Endodermal cell (in vitro differentiated cells): ENCODE measurements at regions not wholly inside any gene's neighbourhood (a gene's known extent, or its start where the extent isn't known, plus 50 kb on each side); places are given as distances from the start of the nearest gene placed in this dataset.
A peak's percentile ranks its signal among the peaks of the same experiment; 100 is the strongest.
"Not testable (repeated sequence)": the region's sequence is repeated elsewhere in the genome, so short reads cannot be mapped to it uniquely, and the experiment has no call there.

Experiments
- DNase-seq: peaks from one replicate; pipeline ENCODE4 v3.0.0-alpha.2; 2017
- H3K27ac ChIP-seq: 2 replicates; pipeline ENCODE4 v1.5.1; 2013; ENCODE audit warnings: mild to moderate bottlenecking, low read depth, low read length, moderate library complexity
- H3K27me3 ChIP-seq: 2 replicates; pipeline ENCODE4 v1.6.1; 2013; ENCODE audit warnings: mild to moderate bottlenecking, low read length, moderate library complexity; ENCODE audit not compliant: insufficient read depth, control insufficient read depth, poor library complexity, severe bottlenecking
- H3K36me3 ChIP-seq: 2 replicates; pipeline ENCODE4 v1.7.0; 2013; ENCODE audit warnings: mild to moderate bottlenecking, low read length, moderate library complexity; ENCODE audit not compliant: control insufficient read depth, insufficient read depth
- H3K4me1 ChIP-seq: one replicate; pipeline ENCODE4 v1.7.0; 2013; ENCODE audit warnings: low read length; ENCODE audit not compliant: control insufficient read depth, insufficient read depth
- H3K4me3 ChIP-seq: 2 replicates; pipeline ENCODE4 v1.5.1; 2013; ENCODE audit warnings: mild to moderate bottlenecking, low read length, moderate library complexity
- H3K9ac ChIP-seq: 2 replicates; pipeline ENCODE4 v1.6.1; 2013; ENCODE audit warnings: mild to moderate bottlenecking, low read length, moderate library complexity; ENCODE audit not compliant: poor library complexity, severe bottlenecking; ENCODE audit errors: extremely low read depth
- H3K9me3 ChIP-seq: 2 replicates; pipeline ENCODE4 v1.6.1; 2013; ENCODE audit warnings: mild to moderate bottlenecking, low read length, moderate library complexity; ENCODE audit not compliant: control insufficient read depth
- H3K27ac Mint-ChIP-seq: 2 replicates; pipeline ENCODE4 v1.8.0; 2020; ENCODE audit warnings: mixed read lengths
- H3K27me3 Mint-ChIP-seq: 2 replicates; pipeline ENCODE4 v1.8.0; 2021; ENCODE audit warnings: mild to moderate bottlenecking, mixed read lengths; ENCODE audit not compliant: insufficient read depth
- H3K36me3 Mint-ChIP-seq: 2 replicates; pipeline ENCODE4 v1.8.0; 2020; ENCODE audit warnings: low read depth, mixed read lengths
- H3K4me1 Mint-ChIP-seq: 2 replicates; pipeline ENCODE4 v1.8.0; 2020; ENCODE audit warnings: mixed read lengths
- H3K4me3 Mint-ChIP-seq: 2 replicates; pipeline ENCODE4 v1.8.0; 2020; ENCODE audit warnings: mild to moderate bottlenecking, moderate library complexity, mixed read lengths
- H3K9me3 Mint-ChIP-seq: 2 replicates; pipeline ENCODE4 v1.8.0; 2020; ENCODE audit warnings: mild to moderate bottlenecking, mixed read lengths
- WGBS, 2 experiments: methylation state at CpG; one replicate each; pipeline versions ENCODE4 v1.1.5 to v1.1.7; 2013; ENCODE audit warnings: missing lambda C conversion rate in 2 of 2, mixed read lengths in 1 of 2; ENCODE audit not compliant: insufficient coverage in 1 of 2, insufficient read length in 1 of 2; 5-methylcytosine and 5-hydroxymethylcytosine counted together
- TF ChIP-seq, protein P1 (sequence below): fragments of 200-600 bp; sonication (generic); conservative IDR thresholded peaks from 2 replicates; pipeline ENCODE4 v1.5.0; 2021; ENCODE audit warnings: antibody characterized with exemption, mild to moderate bottlenecking

DNA sequence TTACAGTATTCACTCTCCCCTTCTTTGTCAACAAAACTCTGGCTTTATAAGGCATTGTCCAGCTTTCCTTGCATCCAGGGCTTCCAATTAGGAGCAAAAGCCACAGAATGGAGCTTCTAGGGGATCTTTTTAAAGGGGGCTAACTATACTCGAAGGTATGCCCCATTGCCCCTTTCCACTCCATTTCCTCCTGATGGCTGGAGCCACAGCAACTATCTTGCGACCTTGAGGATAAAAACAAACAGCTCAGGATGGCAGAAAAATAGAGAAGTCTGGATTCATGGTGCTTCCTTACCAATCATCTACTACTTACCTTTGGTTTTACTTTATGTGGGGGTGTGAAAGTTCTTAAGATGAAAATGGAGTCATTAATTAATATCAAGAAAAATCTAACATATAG lies 206.3 kb upstream of the PODXL start:
- 91% methylated on average over 2 of the region's 2 CpGs; no CpG with 5 or more reads in 1 of the 2 experiments for WGBS, 2 experiments
- no peak overlapping the region for H3K27ac Mint-ChIP-seq
- Histone ChIP-seq H3K9ac (no peak overlapping the region), H3K36me3 (no peaks in the 10 kb centered on the region), H3K4me3 (no peak overlapping the region), H3K4me1 (no peaks in the 10 kb centered on the region), H3K27ac (no peak overlapping the region), H3K27me3 (peaks cover 7% of the 10 kb centered on the region), H3K9me3 (no peaks in the 10 kb centered on the region)
- TF ChIP-seq, protein P1, sequence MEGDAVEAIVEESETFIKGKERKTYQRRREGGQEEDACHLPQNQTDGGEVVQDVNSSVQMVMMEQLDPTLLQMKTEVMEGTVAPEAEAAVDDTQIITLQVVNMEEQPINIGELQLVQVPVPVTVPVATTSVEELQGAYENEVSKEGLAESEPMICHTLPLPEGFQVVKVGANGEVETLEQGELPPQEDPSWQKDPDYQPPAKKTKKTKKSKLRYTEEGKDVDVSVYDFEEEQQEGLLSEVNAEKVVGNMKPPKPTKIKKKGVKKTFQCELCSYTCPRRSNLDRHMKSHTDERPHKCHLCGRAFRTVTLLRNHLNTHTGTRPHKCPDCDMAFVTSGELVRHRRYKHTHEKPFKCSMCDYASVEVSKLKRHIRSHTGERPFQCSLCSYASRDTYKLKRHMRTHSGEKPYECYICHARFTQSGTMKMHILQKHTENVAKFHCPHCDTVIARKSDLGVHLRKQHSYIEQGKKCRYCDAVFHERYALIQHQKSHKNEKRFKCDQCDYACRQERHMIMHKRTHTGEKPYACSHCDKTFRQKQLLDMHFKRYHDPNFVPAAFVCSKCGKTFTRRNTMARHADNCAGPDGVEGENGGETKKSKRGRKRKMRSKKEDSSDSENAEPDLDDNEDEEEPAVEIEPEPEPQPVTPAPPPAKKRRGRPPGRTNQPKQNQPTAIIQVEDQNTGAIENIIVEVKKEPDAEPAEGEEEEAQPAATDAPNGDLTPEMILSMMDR, result no peak
- peaks cover 2% of the 10 kb centered on the region for H3K9me3 Mint-ChIP-seq
- H3K36me3 Mint-ChIP-seq, result no peaks in the 10 kb centered on the region
- no peak for DNase-seq
- no peak overlapping the region for H3K4me3 Mint-ChIP-seq
- H3K4me1 Mint-ChIP-seq, result no peaks in the 10 kb centered on the region
- H3K27me3 Mint-ChIP-seq, result peaks cover 6% of the 10 kb centered on the region

DNA sequence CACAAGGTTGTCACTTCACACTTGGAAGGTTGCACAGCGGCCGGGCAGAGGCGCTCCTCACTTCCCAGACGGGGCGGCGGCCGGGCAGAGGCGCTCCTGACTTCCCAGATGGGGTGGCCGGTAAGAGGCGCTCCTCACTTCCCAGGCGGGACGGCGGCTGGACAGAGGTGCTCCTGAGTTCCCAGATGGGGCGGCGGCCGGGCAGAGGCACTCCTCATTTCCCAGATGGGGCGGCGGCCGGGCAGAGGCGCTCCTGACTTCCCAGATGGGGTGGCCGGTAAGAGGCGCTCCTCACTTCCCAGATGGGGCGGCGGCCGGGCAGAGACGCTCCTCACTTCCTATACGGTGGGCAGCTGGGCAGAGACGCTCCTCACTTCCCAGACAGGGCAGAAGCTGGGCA lies 199.4 kb upstream of the PODXL start:
- not testable (repeated sequence) for H3K4me3 Mint-ChIP-seq, H3K9ac ChIP-seq, DNase-seq, H3K27me3 ChIP-seq, H3K36me3 ChIP-seq, H3K4me1 ChIP-seq, H3K27ac Mint-ChIP-seq, H3K27ac ChIP-seq, H3K4me1 Mint-ChIP-seq, H3K27me3 Mint-ChIP-seq, H3K4me3 ChIP-seq, H3K36me3 Mint-ChIP-seq, H3K9me3 ChIP-seq
- WGBS, 2 experiments, result 95 to 96% methylated on average over 13 to 28 of the region's 28 CpGs
- peaks cover 13% of the 10 kb centered on the region for H3K9me3 Mint-ChIP-seq

DNA sequence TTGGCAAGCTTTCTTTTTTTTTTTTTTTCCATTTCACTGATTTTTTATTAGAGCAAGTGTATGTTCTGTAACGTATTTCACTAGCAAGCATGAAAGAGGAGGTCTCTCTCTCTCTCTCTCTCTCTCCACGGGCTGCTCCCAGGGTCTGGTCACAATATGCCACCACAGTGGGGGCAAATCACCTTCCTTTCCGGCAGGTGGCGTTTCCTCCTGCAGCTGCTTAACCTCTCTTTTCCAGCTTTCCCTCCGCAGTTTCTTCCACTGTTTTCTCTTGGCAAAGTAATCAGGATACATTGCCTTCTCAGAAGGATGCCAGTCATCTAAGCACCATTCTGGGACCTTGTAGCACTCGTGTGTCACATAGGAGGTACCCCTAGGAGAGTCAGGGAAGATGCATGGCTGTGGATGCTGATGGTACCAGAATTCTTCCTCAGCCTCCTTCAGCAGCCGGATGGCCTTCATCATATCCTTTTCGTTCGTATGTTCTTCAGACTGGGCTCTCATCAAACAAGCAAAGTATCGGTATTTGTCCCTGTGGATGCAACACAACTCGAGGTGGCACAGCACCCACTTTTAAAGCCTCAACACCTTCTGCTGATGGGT lies 197.3 kb upstream of the PODXL start:
- H3K27me3 Mint-ChIP-seq, result peaks cover 2% of the 10 kb centered on the region
- no peaks in the 10 kb centered on the region for H3K4me1 ChIP-seq
- no peak overlapping the region for H3K9ac ChIP-seq
- no peaks in the 10 kb centered on the region for H3K36me3 ChIP-seq
- H3K27me3 ChIP-seq, result no peaks in the 10 kb centered on the region
- TF ChIP-seq, protein P1, result peak; percentile 83
- no peak overlapping the region for H3K27ac ChIP-seq
- H3K9me3 Mint-ChIP-seq, result peaks cover 13% of the 10 kb centered on the region
- H3K4me3 ChIP-seq, result no peak overlapping the region
- H3K9me3 ChIP-seq, result no peaks in the 10 kb centered on the region
- no peak overlapping the region for H3K27ac Mint-ChIP-seq
- no peaks in the 10 kb centered on the region for H3K36me3 Mint-ChIP-seq
- H3K4me3 Mint-ChIP-seq, result no peak overlapping the region
- H3K4me1 Mint-ChIP-seq, result peaks cover 3% of the 10 kb centered on the region
- WGBS, 2 experiments, result 60 to 66% methylated on average over 9 to 11 of the region's 11 CpGs
- DNase-seq, result peak; percentile 85
